OCI-LY1 (cell line): ENCODE measurements at regions not wholly inside any gene's neighbourhood (a gene's known extent, or its start where the extent isn't known, plus 50 kb on each side); places are given as distances from the start of the nearest gene placed in this dataset.

Experiments used
- EZH2 ChIP-seq: fragments of 200-600 bp; sonication (generic), shearing (Covaris generic); IDR thresholded peaks from 2 replicates; pipeline ENCODE4 v1.8.0; 2017; ENCODE audit warnings: borderline replicate concordance, mixed run types, mild to moderate bottlenecking, antibody characterized with exemption, low read length, moderate library complexity, mixed read lengths
- TF ChIP-seq, protein P1 (sequence below): fragments of 200-600 bp; sonication (generic), shearing (Covaris generic); IDR thresholded peaks from 2 replicates; pipeline ENCODE4 v1.5.1; 2017; ENCODE audit warnings: mild to moderate bottlenecking, antibody characterized with exemption, low read length, moderate library complexity, mixed read lengths

GRCh38 chr7:88396948-88397322 lies 90.2 kb upstream of the STEAP4 start:
- TF ChIP-seq, protein P1, sequence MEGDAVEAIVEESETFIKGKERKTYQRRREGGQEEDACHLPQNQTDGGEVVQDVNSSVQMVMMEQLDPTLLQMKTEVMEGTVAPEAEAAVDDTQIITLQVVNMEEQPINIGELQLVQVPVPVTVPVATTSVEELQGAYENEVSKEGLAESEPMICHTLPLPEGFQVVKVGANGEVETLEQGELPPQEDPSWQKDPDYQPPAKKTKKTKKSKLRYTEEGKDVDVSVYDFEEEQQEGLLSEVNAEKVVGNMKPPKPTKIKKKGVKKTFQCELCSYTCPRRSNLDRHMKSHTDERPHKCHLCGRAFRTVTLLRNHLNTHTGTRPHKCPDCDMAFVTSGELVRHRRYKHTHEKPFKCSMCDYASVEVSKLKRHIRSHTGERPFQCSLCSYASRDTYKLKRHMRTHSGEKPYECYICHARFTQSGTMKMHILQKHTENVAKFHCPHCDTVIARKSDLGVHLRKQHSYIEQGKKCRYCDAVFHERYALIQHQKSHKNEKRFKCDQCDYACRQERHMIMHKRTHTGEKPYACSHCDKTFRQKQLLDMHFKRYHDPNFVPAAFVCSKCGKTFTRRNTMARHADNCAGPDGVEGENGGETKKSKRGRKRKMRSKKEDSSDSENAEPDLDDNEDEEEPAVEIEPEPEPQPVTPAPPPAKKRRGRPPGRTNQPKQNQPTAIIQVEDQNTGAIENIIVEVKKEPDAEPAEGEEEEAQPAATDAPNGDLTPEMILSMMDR = no peak
- no peak for TF ChIP-seq EZH2
